ENCODE measurements at regions not wholly inside any gene's neighbourhood (a gene's known extent, or its start where the extent isn't known, plus 50 kb on each side); places are given as distances from the start of the nearest gene placed in this dataset.

GRCh38 chr16:73503093-73503492 is 455.2 kb upstream of the ZFHX3 start:
- no peak overlapping the region for H3K4me3 Mint-ChIP-seq
- Histone ChIP-seq H3K9ac (ENCODE audit: extremely low read depth, low read length, poor library complexity, severe bottlenecking) (no peak overlapping the region), H3K36me3 (ENCODE audit: control insufficient read depth, insufficient read depth, low read length) (no peaks in the 10 kb centered on the region), H3K27ac (ENCODE audit: low read depth, low read length) (no peak overlapping the region), H3K4me3 (ENCODE audit: low read length) (no peak overlapping the region), H3K27me3 (ENCODE audit: control insufficient read depth, insufficient read depth, low read length, poor library complexity, severe bottlenecking) (no peaks in the 10 kb centered on the region), H3K4me1 (ENCODE audit: control insufficient read depth, insufficient read depth, low read length) (no peaks in the 10 kb centered on the region), H3K9me3 (ENCODE audit: control insufficient read depth, low read length) (no peaks in the 10 kb centered on the region)
- H3K9me3 Mint-ChIP-seq = no peaks in the 10 kb centered on the region
- no peak for TF ChIP-seq CTCF (conservative IDR thresholded peaks at IDR 0.05)
- no peak for DNase-seq
- no peaks in the 10 kb centered on the region for H3K36me3 Mint-ChIP-seq (ENCODE audit: low read depth)
- H3K27me3 Mint-ChIP-seq (ENCODE audit: insufficient read depth) = peaks cover 2% of the 10 kb centered on the region
- WGBS, 2 experiments (ENCODE audit: insufficient coverage in 1 of 2, insufficient read length in 1 of 2) = 95 to 98% methylated on average over 6 to 8 of the region's 8 CpGs
- H3K4me1 Mint-ChIP-seq = peaks cover 6% of the 10 kb centered on the region
- H3K27ac Mint-ChIP-seq = no peak overlapping the region

- H3K9me3 Mint-ChIP-seq = no peaks in the 10 kb centered on the region
- no peaks in the 10 kb centered on the region for H3K36me3 Mint-ChIP-seq (ENCODE audit: low read depth)
- no peaks in the 10 kb centered on the region for H3K4me1 Mint-ChIP-seq
- no peak overlapping the region for H3K4me3 Mint-ChIP-seq
- Histone ChIP-seq H3K9ac (ENCODE audit: extremely low read depth, low read length, poor library complexity, severe bottlenecking) (no peak overlapping the region), H3K9me3 (ENCODE audit: control insufficient read depth, low read length) (no peaks in the 10 kb centered on the region), H3K27me3 (ENCODE audit: control insufficient read depth, insufficient read depth, low read length, poor library complexity, severe bottlenecking) (no peaks in the 10 kb centered on the region), H3K4me1 (ENCODE audit: control insufficient read depth, insufficient read depth, low read length) (no peaks in the 10 kb centered on the region), H3K4me3 (ENCODE audit: low read length) (no peak overlapping the region), H3K27ac (ENCODE audit: low read depth, low read length) (no peak overlapping the region), H3K36me3 (ENCODE audit: control insufficient read depth, insufficient read depth, low read length) (no peaks in the 10 kb centered on the region)
- no peak for DNase-seq
- no peak for TF ChIP-seq CTCF (conservative IDR thresholded peaks at IDR 0.05)
- H3K27me3 Mint-ChIP-seq (ENCODE audit: insufficient read depth) = no peaks in the 10 kb centered on the region
- 92 to 96% methylated on average over 10 of the region's 10 CpGs for WGBS, 2 experiments (ENCODE audit: insufficient coverage in 1 of 2, insufficient read length in 1 of 2)
- no peak overlapping the region for H3K27ac Mint-ChIP-seq
Measured at GRCh38 chr16:73499276-73499675, 451.3 kb upstream of the ZFHX3 start.

- Mint-ChIP-seq H3K27ac (no peak overlapping the region), H3K4me3 (no peak overlapping the region), H3K27me3 (ENCODE audit: insufficient read depth) (peaks cover 46% of the 10 kb centered on the region), H3K4me1 (peaks cover 10% of the 10 kb centered on the region), H3K36me3 (ENCODE audit: low read depth) (no peaks in the 10 kb centered on the region), H3K9me3 (no peaks in the 10 kb centered on the region)
- 86 to 91% methylated on average over 4 of the region's 4 CpGs for whole genome bisulfite sequencing, 2 experiments (ENCODE audit: insufficient coverage in 1 of 2, insufficient read length in 1 of 2)
- DNase-seq = no peak
- H3K27me3 ChIP-seq (ENCODE audit: control insufficient read depth, insufficient read depth, low read length, poor library complexity, severe bottlenecking) = peaks cover 3% of the 10 kb centered on the region
- H3K36me3 ChIP-seq (ENCODE audit: control insufficient read depth, insufficient read depth, low read length) = no peaks in the 10 kb centered on the region
- H3K4me1 ChIP-seq (ENCODE audit: control insufficient read depth, insufficient read depth, low read length) = no peaks in the 10 kb centered on the region
- H3K27ac ChIP-seq (ENCODE audit: low read depth, low read length) = no peak overlapping the region
- H3K4me3 ChIP-seq (ENCODE audit: low read length) = no peak overlapping the region
- no peaks in the 10 kb centered on the region for H3K9me3 ChIP-seq (ENCODE audit: control insufficient read depth, low read length)
- TF ChIP-seq CTCF (conservative IDR thresholded peaks at IDR 0.05) = no peak
- no peak overlapping the region for H3K9ac ChIP-seq (ENCODE audit: extremely low read depth, low read length, poor library complexity, severe bottlenecking)
Measured at GRCh38 chr16:73485880-73486279, 438.0 kb upstream of the ZFHX3 start.

Data from endodermal cell (in vitro differentiated cells).